ENCODE measurements at regions not wholly inside any gene's neighbourhood (a gene's known extent, or its start where the extent isn't known, plus 50 kb on each side); places are given as distances from the start of the nearest gene placed in this dataset.

GRCh38 chr20:16966276-16966880, 218.2 kb downstream of the OTOR start:
- TF ChIP-seq CTCF (IDR thresholded peaks at IDR 0.05; ENCODE audit: low read length, missing control alignments), result no peak
- DNase-seq (ENCODE audit: low read depth), result no peak
- H3K4me3 ChIP-seq (replicated peaks; ENCODE audit: low read depth, low read length), result no peak overlapping the region

- no peak for TF ChIP-seq CTCF (IDR thresholded peaks at IDR 0.05; ENCODE audit: low read length, missing control alignments)
- H3K4me3 ChIP-seq (replicated peaks; ENCODE audit: low read depth, low read length), result no peak overlapping the region
- no peak for DNase-seq (ENCODE audit: low read depth)
These were observed 219.9 kb downstream of the OTOR start for GRCh38 chr20:16968099-16968498.

GRCh38 chr20:16970776-16971175, 222.6 kb downstream of the OTOR start:
- H3K4me3 ChIP-seq (replicated peaks; ENCODE audit: low read depth, low read length), result no peak overlapping the region
- no peak for DNase-seq (ENCODE audit: low read depth)
- no peak for TF ChIP-seq CTCF (IDR thresholded peaks at IDR 0.05; ENCODE audit: low read length, missing control alignments)

GRCh38 chr20:16974080-16974854, 226.1 kb downstream of the OTOR start:
- no peak for TF ChIP-seq CTCF (IDR thresholded peaks at IDR 0.05; ENCODE audit: low read length, missing control alignments)
- DNase-seq (ENCODE audit: low read depth), result no peak
- no peak overlapping the region for H3K4me3 ChIP-seq (replicated peaks; ENCODE audit: low read depth, low read length)

- DNase-seq (ENCODE audit: low read depth), result no peak
- no peak overlapping the region for H3K4me3 ChIP-seq (replicated peaks; ENCODE audit: low read depth, low read length)
- no peak for TF ChIP-seq CTCF (IDR thresholded peaks at IDR 0.05; ENCODE audit: low read length, missing control alignments)
These were observed 226.7 kb downstream of the OTOR start for GRCh38 chr20:16974855-16975162.

GRCh38 chr20:16975682-16976081, 227.5 kb downstream of the OTOR start:
- no peak for TF ChIP-seq CTCF (IDR thresholded peaks at IDR 0.05; ENCODE audit: low read length, missing control alignments)
- no peak for DNase-seq (ENCODE audit: low read depth)
- H3K4me3 ChIP-seq (replicated peaks; ENCODE audit: low read depth, low read length), result no peak overlapping the region

GRCh38 chr20:16978497-16978896, 230.3 kb downstream of the OTOR start:
- no peak for TF ChIP-seq CTCF (IDR thresholded peaks at IDR 0.05; ENCODE audit: low read length, missing control alignments)
- H3K4me3 ChIP-seq (replicated peaks; ENCODE audit: low read depth, low read length), result no peak overlapping the region
- DNase-seq (ENCODE audit: low read depth), result no peak
